Inflammatory macrophage treated with lipopolysaccharide for 4 hours (primary cell): ENCODE measurements at regions not wholly inside any gene's neighbourhood (a gene's known extent, or its start where the extent isn't known, plus 50 kb on each side); places are given as distances from the start of the nearest gene placed in this dataset.
A peak's percentile ranks its signal among the peaks of the same experiment; 100 is the strongest.
"Not testable (repeated sequence)": the region's sequence is repeated elsewhere in the genome, so short reads cannot be mapped to it uniquely, and the experiment has no call there.

Experiments used
- DNase-seq: peaks from one replicate; pipeline ENCODE4 v3.0.0-alpha.2; 2020

GRCh38 chr10:3287572-3288445, 115.2 kb upstream of the PITRM1 start:
- no peak for DNase-seq

DNA sequence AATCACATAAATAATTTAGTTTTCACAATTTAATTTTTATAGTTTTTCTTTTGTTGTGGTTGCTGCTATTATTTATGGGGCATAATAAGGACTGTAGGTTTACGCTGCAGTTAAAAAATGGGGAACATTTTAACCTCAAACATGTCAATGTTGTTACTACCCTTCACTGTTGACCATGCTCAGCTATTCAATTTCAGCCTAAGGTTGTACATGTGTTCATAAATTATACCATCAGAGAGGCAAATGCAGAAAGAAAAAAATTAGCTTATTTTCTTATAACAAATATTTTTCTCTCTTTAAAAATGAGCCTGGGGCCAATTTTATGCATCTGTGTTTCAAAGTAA, 110.1 kb upstream of the PITRM1 start:
- DNase-seq, result no peak

DNA sequence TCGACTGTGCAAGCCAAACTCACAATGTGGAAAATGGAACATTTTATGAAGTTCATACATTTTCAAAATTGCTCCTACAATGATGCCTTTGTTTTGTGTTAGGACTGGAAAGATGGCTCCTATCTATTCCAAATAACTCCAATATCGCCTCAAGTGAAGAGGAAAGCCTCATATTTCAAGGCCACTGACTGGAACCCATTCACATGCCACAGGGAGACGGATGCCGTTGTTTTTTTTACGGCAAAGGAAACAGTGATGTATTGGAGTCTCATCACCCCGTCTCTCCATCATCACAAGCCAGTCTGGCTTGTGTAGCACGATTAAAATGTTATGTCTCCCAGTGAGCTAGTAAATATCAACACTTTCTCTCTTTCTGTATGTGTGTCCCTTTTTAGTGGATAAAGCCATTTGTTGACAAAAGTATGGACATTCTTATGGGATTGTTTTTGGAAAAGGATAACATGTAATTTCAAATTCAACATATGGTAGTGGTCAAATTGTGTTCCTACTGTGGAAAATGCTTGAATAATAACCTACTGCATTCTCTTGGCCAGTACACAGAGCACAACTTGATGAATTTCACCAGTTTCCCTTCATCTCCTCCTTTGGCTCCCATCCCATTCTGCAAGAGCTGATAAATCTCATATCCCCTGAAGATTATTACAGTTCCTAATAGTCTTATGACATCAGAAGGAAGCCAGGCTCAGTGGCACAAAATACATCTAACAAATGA, 109.5 kb upstream of the PITRM1 start:
- DNase-seq, result no peak

DNA sequence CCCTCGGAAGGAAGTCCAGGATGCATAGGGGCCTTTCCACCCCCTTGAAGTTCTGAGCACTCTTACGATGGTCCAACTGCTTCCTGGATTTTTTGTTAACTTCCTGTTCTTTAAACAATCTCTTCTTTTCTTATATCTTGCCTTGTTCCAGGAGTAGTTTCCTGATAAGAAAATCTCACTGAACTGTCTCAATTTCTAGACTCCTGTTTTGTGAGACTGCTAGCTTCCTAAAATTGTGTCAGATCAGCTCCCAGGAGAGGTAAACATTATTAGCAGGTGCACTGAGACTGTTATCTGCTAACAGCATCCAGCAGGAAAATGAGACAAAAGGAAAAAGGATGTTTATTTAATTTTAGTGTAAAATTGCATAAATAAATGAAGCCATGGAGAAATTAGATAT, 106.2 kb upstream of the PITRM1 start:
- no peak for DNase-seq

- DNase-seq, result no peak
These were observed 105.0 kb upstream of the PITRM1 start for GRCh38 chr10:3277566-3277965.

DNA sequence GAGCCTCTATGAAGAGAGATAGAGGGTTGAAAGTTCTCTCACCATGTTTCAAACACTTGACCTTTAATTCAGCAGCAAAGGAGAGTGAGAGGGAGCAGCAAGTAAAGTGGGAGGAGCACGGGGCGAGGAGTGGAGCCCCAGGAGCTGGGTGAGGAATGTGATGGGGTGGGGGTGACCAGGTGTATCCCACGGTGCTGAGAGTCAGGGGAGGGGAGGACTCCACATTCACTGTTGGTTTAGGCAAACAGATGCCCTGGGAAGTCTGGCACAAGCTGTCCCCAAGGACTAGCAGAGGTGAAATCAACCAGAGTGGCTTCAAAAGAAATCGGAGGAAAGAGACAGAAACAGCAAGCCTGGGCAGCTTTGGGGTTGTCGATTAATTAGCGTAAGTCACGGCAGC, 101.8 kb upstream of the PITRM1 start:
- no peak for DNase-seq

DNA sequence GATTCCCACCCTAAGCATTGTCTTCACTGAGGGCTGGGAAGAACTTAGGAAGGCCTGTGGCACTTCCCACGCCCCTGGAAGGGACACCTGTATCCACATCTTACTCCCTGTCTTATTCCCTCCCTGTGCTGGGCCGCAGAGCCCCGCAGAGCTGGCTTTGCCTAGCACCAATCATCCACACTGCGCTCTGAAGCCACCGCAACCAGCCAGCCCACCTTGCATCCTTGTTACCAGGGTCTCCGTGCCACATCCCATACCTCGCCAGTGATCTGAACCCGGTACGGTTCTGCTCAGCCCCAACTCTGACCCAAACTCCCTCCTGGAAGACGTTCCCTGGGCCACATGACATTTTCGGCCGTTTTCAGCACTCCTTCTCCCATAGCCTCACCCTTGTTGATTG, 101.4 kb upstream of the PITRM1 start:
- DNase-seq, result no peak

DNA sequence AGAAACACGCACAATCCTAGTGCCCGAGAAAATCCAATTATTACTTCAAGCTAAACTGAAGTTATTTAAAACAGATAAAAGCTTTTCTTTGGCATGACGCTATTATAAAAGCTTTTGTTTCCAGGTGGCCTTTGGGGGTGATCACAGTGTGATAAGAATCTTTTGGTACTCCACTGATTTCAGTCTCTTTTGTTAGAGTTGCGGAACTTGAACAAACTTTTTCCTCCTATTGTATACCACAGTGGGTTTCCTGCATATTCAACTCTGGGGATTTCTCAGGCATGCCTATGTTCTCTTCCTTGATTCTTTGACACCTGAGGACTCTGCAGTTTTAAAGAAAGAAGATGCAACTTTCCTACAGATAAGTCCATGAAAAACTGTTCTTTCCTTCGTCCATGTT, 99.7 kb upstream of the PITRM1 start:
- no peak for DNase-seq

- DNase-seq, result no peak
These were observed 99.0 kb upstream of the PITRM1 start for GRCh38 chr10:3271354-3272115.

GRCh38 chr10:3270577-3271316, 98.2 kb upstream of the PITRM1 start:
- peak; percentile 52 for DNase-seq

DNA sequence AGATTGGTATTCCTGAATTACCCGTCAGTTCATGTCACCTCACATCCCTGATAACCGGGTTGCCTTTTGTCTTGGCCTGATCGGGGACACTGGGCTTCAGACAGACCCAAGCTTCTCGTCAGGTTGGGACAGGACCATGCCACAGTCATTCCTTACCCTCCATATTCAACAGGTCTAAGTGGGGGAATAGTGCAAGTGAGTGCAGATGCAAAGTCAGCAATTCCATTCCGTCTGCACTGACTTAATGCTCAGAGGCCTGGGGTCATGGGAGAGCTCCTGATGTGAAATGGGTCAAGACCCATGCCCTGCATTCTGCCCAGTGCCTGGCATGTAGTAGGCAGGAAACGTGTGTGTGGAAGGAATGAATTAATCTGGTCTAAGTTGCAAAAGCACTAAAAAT, 95.4 kb upstream of the PITRM1 start:
- DNase-seq, result no peak

DNA sequence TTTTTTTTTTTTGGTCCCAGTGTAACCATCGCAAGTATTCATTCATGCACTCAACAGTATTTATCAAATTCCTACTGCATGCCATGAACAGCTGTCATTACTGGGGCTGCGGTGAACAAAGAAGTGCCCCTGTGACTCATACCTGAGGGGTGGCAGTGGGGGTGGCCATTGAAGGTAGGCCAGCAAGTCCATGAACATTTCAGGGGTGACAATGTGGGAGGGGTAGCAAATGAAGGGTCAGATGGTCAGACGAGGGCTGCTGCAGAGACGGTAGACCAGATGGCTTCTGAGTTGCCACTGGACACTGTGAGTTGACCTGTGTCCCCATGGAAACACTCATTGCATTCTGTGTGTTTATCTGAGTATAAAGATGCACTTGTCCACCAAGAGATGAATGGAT, 92.5 kb upstream of the PITRM1 start:
- no peak for DNase-seq

- DNase-seq, result peak; percentile 48
These were observed 91.7 kb upstream of the PITRM1 start for GRCh38 chr10:3264161-3264761.

GRCh38 chr10:3263747-3264146, 91.2 kb upstream of the PITRM1 start:
- DNase-seq, result no peak

DNA sequence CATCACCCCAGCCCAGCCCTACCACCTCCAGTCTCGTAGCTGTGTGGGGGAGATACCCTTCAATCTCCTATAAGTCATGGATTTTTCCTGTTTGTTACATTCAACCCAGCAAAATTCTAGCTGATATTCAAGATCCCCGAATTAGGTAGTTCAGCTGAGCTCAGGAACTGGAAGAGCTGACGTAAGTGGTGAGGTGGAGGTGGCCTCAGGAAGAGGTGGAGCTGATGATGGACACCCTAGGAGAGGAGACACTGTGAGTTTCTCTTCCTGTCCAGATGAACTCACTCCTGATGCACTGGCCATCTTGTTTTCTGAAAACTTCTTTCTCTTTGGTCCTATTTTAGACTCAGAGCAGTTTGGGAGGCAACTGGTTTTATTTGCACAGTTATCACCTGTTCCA, 90.5 kb upstream of the PITRM1 start:
- no peak for DNase-seq

- DNase-seq, result no peak
These were observed 89.3 kb upstream of the PITRM1 start for GRCh38 chr10:3261921-3262320.

- DNase-seq, result no peak
These were observed 87.7 kb upstream of the PITRM1 start for GRCh38 chr10:3260066-3260834.

GRCh38 chr10:3259499-3259898, 86.9 kb upstream of the PITRM1 start:
- no peak for DNase-seq

DNA sequence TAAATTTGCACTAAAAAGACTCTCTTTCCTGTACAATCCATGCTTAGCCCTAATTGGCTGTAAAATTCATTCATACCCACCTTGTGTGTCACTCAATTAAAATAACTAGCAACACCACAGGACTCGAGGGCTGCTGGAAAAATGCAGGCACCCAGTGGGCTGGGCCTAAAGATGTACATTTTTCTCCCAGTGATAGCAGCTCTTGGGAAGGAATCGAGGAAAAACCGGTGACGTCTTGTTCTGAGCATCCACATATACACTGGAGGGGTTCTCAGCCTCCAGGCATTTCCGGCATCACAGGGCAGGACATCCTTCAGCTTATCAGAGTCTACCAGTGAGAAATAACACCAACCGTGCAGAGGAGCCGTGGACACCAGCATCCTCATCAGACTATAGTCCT, 85.8 kb upstream of the PITRM1 start:
- no peak for DNase-seq

GRCh38 chr10:3255616-3256015, 83.0 kb upstream of the PITRM1 start:
- no peak for DNase-seq

DNA sequence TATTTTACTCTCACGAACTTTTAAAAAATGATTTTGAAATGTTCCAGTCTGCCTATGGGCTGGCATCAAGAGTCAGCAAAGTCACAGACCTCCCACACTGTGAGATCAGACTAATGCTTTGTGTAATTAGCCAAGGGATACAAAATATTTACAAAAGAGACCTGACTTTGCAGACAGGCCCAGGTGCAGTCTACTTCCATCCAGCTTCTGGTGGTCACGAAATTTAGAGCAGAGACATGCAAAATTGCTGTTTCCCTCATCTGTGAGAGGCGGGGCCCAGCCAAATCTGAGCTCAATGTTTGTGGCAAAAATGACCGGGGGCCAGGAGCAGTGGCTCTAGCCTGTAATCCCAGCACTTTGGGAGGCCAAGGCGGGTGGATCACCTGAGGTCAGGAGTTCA, 82.5 kb upstream of the PITRM1 start:
- no peak for DNase-seq

GRCh38 chr10:3253974-3254373, 81.4 kb upstream of the PITRM1 start:
- DNase-seq, result not testable (repeated sequence)
